Testis (tissue), 2 donors: ENCODE measurements at regions not wholly inside any gene's neighbourhood (a gene's known extent, or its start where the extent isn't known, plus 50 kb on each side); places are given as distances from the start of the nearest gene placed in this dataset.

Experiments
- DNase-seq: peaks from one replicate; pipeline ENCODE4 v3.0.0-alpha.2; 2019
- H3K27ac ChIP-seq, 2 donors: fragments of 200-600 bp; sonication (generic); one replicate each; pipeline ENCODE4 v1.5.1; 2019
- H3K27me3 ChIP-seq: fragments of 200-600 bp; sonication (generic); one replicate; pipeline ENCODE4 v1.5.1; 2019
- H3K36me3 ChIP-seq: fragments of 200-600 bp; sonication (generic); one replicate; pipeline ENCODE4 v1.5.1; 2017; ENCODE audit warnings: low read depth; ENCODE audit errors: missing control alignments
- H3K4me1 ChIP-seq: fragments of 200-600 bp; sonication (generic); one replicate; pipeline ENCODE4 v1.5.1; 2019
- H3K4me3 ChIP-seq, 2 donors: fragments of 200-600 bp; sonication (generic); one replicate each; pipeline ENCODE4 v1.5.1; 2017 to 2019
- H3K9me3 ChIP-seq: fragments of 200-600 bp; sonication (generic); one replicate; pipeline ENCODE4 v1.5.1; 2017
- POLR2A ChIP-seq: fragments of 450-650 bp; IDR thresholded peaks from one replicate; pipeline ENCODE4 v1.6.1; 2017; ENCODE audit warnings: antibody characterized with exemption, mild to moderate bottlenecking, moderate library complexity
- WGBS, 2 donors: methylation state at CpG; one replicate each; pipeline ENCODE4 v1.1.5; 2018; 5-methylcytosine and 5-hydroxymethylcytosine counted together
- intact Hi-C: fragments of 100-400 bp; cut with DNase I; formaldehyde crosslinking; loops from one replicate; pipeline ENCODE4 v1.15.1; 2023; ENCODE audit warnings: low total_unique reads
- TF ChIP-seq, protein P1 (sequence below), 3 experiments: fragments of 450-650 bp in 2 of 3; fragments of 200-600 bp in 1 of 3; sonication (generic) in 1 of 3; IDR thresholded peaks; one replicate each; pipeline ENCODE4 v1.5.1; 2016 to 2019; ENCODE audit warnings: antibody characterized with exemption in 3 of 3, mild to moderate bottlenecking in 2 of 3, moderate library complexity in 1 of 3

DNA sequence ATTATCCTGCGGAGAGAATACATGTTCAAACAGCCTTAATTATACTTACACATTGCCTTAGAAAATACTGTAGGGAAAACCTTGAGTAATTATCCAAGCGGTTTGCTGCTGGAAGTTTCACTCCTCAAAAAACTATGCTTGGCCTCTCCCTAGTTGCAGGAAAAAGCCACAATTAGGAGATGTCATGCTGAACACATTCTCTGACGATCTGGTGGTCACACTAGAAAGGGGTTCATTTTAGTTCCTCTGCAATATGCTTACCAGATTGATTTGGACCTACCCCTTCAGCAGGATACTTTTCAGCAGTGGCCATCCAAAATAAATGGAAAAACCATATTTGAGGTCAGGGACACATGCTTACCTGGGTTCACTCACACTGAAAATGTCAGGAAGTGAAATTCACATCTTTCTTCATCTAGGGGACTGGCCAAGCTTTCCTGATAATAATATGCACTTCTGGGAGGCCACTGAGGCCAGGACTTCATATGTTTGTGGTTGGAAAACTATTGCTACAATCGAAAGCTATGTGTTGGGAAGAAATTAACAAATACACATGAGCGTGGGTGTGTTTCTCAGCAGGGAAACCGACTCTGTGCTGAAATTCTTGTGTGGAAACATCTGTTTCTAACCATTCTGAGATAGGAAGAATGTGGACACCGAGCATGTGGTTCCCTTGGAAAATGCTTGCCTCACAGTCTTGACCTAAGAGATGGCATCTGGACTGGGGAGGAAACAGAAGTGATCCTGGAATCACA is 68.8 kb downstream of the ATXN3L start:
- DNase-seq: peak; percentile 37
- H3K27ac ChIP-seq: no peak overlapping the region
- no peaks in the 10 kb centered on the region for H3K27me3 ChIP-seq
- intact Hi-C loops: no loop called here
- 56 to 60% methylated on average over 7 of the region's 7 CpGs for WGBS, 2 donors
- no peak overlapping the region for H3K4me3 ChIP-seq
- no peaks in the 10 kb centered on the region for H3K36me3 ChIP-seq
- TF ChIP-seq POLR2A: no peak
- TF ChIP-seq, protein P1, sequence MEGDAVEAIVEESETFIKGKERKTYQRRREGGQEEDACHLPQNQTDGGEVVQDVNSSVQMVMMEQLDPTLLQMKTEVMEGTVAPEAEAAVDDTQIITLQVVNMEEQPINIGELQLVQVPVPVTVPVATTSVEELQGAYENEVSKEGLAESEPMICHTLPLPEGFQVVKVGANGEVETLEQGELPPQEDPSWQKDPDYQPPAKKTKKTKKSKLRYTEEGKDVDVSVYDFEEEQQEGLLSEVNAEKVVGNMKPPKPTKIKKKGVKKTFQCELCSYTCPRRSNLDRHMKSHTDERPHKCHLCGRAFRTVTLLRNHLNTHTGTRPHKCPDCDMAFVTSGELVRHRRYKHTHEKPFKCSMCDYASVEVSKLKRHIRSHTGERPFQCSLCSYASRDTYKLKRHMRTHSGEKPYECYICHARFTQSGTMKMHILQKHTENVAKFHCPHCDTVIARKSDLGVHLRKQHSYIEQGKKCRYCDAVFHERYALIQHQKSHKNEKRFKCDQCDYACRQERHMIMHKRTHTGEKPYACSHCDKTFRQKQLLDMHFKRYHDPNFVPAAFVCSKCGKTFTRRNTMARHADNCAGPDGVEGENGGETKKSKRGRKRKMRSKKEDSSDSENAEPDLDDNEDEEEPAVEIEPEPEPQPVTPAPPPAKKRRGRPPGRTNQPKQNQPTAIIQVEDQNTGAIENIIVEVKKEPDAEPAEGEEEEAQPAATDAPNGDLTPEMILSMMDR (IDR thresholded peaks at IDR 0.05): no peak
- no peaks in the 10 kb centered on the region for H3K9me3 ChIP-seq
- H3K4me1 ChIP-seq: no peaks in the 10 kb centered on the region

DNA sequence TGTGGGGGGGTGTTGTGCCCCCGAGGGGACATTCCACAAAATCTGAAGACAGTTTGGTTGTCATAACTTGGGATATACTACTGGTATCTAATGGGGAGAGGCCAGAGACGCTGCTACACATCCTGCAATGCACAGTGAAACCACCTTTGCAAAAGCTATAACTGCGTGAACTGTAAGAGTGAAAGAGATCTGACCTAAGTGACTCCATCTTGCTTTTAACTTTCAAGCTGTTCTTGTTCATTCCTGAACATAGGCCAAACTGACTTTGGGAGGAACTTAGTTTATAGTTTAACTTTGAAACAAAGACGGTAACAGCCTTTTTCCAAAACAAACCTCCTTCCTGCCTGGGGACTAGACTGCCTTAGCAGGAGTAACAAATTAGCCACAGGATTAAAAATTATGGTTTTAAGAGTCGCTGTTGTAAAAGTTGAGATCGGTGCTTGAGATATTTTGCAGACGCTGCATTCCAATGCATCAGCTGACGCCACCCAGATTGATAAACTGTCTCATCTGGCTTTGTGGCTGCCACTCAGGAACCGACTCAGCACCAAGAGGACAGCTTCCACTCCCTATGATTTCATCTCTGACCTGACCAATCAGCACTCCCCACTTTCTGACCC is 70.9 kb downstream of the ATXN3L start:
- no peaks in the 10 kb centered on the region for H3K4me1 ChIP-seq
- no peak overlapping the region for H3K27ac ChIP-seq
- intact Hi-C loops: no loop called here
- H3K27me3 ChIP-seq: no peaks in the 10 kb centered on the region
- no peaks in the 10 kb centered on the region for H3K36me3 ChIP-seq
- DNase-seq: no peak
- H3K4me3 ChIP-seq: no peak overlapping the region
- no peaks in the 10 kb centered on the region for H3K9me3 ChIP-seq
- WGBS, 2 donors: 51 to 60% methylated on average over 7 to 9 of the region's 9 CpGs
- TF ChIP-seq POLR2A: no peak
- TF ChIP-seq, protein P1 (IDR thresholded peaks at IDR 0.05): no peak

DNA sequence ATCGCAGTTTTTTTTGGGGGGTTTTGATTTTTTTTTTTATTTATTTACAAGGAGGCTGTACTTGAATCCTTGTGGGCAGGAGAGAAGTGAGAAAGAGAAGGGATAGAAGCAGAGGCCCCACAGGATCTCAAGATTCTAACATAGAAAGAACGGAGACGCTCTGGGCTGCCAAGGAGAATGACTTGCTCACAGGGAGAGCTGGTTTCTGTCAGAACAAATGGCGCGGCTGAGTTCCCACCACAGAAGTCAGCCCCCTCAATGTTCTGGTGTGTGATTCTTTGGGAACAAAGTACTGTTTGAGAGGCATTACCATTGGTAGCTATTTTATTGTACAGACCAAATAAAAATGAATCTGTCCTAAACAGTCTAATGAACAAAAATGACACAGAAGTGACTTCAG is 80.6 kb downstream of the ATXN3L start:
- no peak for DNase-seq
- 68% methylated on average over 5 of the region's 5 CpGs for WGBS, 2 donors
- intact Hi-C loops: no loop called here
- Histone ChIP-seq H3K27me3 (no peaks in the 10 kb centered on the region), H3K27ac (no peak overlapping the region), H3K4me3 (no peak overlapping the region), H3K9me3 (no peaks in the 10 kb centered on the region), H3K4me1 (no peaks in the 10 kb centered on the region), H3K36me3 (no peaks in the 10 kb centered on the region)
- TF ChIP-seq, protein P1 (IDR thresholded peaks at IDR 0.05): no peak
- no peak for TF ChIP-seq POLR2A

DNA sequence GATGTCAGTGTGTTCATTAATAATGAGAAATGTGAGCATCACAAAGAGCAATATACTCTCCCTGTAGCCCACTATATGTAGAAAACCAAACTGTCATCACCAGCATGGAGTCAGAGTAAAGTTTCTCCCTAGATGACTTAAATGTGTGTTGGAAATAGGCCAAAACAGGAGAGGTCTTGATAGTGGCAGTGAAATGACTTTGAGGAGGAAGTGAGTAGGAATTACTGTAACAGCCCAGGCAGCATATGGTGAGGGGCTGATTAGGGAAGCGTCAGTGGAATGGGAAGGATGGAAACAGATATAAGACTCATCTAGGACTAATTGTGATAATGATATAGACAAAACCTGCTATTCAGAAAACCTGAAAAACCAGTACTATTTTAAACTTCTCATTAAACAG is 83.9 kb downstream of the ATXN3L start:
- TF ChIP-seq, protein P1 (IDR thresholded peaks at IDR 0.05): no peak
- no peak for TF ChIP-seq POLR2A
- 75 to 100% methylated on average over 1 of the region's 1 CpG for WGBS, 2 donors
- no peak for DNase-seq
- H3K27me3 ChIP-seq: no peaks in the 10 kb centered on the region
- no peak overlapping the region for H3K27ac ChIP-seq
- no peaks in the 10 kb centered on the region for H3K4me1 ChIP-seq
- intact Hi-C loops: no loop called here
- H3K4me3 ChIP-seq: no peak overlapping the region
- H3K9me3 ChIP-seq: no peaks in the 10 kb centered on the region
- no peaks in the 10 kb centered on the region for H3K36me3 ChIP-seq

DNA sequence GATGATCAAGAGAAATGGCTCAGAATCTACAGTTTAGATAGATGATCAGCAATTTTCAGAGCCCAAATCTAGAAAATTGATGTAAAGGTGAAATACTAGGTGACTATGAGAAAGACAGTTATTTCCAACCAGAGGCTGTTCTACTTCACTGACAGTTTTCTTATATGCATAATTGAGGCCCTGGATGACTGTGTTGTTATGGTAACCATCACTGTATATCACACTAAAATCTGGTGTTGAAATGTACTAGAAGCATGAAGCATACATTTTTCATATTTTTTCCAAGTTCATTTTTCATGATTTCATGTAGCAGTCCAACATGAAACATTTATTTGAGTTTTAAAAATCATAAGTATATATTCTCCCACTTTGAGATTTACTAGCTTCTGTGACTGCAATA is 87.4 kb downstream of the ATXN3L start:
- Histone ChIP-seq H3K27ac (no peak overlapping the region), H3K36me3 (no peaks in the 10 kb centered on the region), H3K9me3 (no peaks in the 10 kb centered on the region), H3K27me3 (no peaks in the 10 kb centered on the region), H3K4me3 (no peak overlapping the region), H3K4me1 (no peaks in the 10 kb centered on the region)
- no peak for DNase-seq
- TF ChIP-seq, protein P1 (IDR thresholded peaks at IDR 0.05): no peak
- no peak for TF ChIP-seq POLR2A
- intact Hi-C loops: no loop called here
